GM04504 (cell line): ENCODE measurements at regions not wholly inside any gene's neighbourhood (a gene's known extent, or its start where the extent isn't known, plus 50 kb on each side); places are given as distances from the start of the nearest gene placed in this dataset.

Source experiments
- DNase-seq: peaks from one replicate; pipeline ENCODE4 v3.0.0-alpha.2; 2012; ENCODE audit warnings: low read depth

DNA sequence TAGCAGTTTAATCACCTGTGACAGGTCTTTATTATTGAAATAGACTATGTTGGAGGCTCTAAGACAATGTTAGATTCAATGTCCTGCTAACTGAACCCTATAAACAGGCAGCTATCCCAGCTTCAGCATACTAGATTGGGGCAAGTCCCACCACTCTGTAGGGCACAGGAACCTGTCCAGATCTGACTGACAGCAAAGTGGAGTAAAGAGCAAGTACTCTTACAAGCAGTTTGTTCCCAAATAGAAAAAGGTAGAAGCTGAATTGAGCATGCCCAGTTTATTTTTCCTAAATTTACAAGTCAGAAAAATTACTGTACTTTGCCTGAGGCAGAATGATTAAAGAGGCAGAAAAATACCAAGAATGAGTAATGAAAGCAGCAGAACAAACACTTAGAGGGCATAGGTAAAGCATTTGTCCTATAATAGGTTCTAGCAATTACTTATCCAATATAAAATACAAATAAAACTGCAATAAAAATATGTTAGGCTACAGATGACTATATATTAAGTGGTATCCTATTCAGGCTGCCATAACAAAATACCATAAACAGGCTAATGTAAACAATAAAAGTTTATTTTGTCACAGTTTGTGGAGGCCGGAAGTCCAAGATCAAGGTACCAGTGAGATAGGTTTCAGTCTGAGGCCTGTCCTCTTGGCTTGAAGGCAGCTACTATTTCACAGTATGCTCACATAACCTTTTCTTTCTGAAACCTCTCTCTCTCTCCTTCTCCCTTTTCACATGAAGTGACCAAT is 868.2 kb downstream of the C12orf50 start:
- no peak for DNase-seq

GRCh38 chr12:87157791-87158190 is 871.4 kb downstream of the C12orf50 start:
- DNase-seq, result no peak

- DNase-seq, result no peak
These were observed 873.6 kb downstream of the C12orf50 start for GRCh38 chr12:87155621-87156020.

DNA sequence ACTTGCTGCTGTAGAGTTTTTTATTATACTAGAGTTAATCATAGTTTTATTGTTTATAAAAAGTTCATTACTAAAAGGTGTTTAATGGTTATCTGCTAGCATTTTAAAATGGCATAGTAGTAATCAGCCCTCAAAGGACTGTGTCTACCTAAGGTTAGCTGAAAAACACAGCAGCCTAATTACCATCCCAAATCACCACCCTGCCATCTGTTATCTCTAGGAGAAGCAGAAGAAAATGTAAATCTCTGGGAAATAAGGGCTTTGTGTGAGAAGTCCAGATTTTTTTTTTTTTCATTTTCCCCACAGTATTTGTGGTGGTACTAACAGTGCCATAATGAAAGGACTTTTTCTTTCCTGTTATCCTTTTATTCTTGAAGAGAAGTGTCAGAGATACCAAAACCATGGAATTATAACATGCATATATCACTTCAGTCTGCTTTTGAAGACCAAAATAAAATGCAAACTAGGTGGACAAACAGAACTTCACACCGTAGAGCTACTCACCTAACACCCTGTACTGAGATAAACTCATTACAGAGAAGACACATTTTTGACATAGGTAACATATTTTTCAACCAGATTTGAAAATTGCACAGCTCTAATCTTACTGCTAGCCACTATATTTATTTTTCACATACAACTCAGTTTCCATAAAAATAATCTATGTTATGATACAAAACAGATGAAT is 876.2 kb downstream of the C12orf50 start:
- DNase-seq, result no peak

DNA sequence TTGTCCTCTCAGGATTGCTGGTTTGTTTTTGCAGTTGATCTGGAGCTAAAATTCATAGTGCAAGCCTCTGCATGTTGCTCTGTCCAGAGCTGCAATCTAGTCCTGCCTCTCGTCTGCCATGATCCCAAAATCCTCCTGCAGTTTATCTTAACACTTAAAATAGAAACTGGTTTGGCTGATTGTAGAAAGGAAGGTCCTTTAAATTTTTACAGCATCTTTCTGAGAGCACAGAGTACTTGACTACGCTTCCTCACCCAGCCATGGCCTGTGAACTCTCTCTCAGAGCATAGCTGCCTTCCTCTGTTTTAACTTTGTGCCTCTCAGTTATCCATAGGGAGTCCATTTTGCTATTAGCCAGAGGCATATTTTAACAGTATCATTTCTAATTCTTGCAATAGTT is 877.1 kb downstream of the C12orf50 start:
- no peak for DNase-seq

DNA sequence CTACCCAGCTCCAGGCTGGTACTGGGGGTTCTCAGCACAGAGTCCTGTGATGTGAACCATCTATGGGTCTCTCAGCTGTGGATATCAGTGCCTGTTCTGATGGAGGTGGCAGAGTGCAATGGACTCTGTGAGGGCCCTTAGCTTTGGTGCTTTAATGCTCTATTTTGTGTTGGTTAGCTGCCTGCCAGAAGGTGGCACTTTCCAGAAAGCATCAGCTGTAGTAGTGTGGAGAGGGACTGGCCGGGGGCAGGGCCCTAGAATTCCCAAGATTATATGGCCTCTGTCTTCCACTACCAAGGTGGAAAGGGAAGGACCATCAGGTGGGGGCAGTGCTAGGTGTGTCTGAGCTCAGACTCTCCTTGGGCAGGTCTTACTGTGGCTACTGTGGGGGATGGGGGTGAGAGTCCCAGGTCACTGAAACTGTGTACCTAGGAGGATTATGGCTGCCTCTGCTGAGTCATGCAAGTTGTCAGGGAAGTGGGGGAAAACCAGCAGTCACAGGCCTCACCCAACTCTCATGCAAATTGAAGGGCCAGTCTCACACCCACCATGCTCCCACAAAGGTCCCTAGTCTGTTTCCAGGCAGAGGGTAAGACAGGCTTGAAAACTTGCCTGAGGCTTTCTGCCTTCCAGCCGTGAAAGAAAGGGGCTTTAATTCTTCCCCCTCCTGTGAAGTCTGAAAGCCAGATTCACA is 878.1 kb downstream of the C12orf50 start:
- no peak for DNase-seq

- no peak for DNase-seq
These were observed 886.2 kb upstream of the MGAT4C start for GRCh38 chr12:87142342-87142741.

GRCh38 chr12:87141091-87141490 is 884.9 kb upstream of the MGAT4C start:
- DNase-seq, result no peak

- no peak for DNase-seq
These were observed 884.1 kb upstream of the MGAT4C start for GRCh38 chr12:87140262-87140661.

DNA sequence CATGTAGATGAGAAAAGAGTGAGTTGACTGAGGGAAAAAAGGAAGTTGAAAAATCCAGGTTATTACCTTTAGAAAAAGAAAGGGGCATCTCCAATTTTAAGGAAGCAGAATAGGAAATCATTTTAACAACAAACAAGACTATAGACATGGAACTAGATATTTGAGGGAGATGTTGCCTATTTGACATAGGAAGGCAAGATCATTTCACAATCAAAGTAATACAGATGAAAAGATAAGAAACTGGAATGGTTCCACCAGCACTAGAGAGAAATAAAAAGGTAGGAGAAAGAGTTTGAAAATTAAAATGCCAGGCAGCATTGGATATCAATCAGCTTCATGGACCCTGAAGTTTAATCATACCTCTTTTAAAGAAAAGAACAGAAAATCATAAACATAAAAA is 881.0 kb upstream of the MGAT4C start:
- no peak for DNase-seq

GRCh38 chr12:87136330-87136976 is 880.3 kb upstream of the MGAT4C start:
- DNase-seq, result no peak

DNA sequence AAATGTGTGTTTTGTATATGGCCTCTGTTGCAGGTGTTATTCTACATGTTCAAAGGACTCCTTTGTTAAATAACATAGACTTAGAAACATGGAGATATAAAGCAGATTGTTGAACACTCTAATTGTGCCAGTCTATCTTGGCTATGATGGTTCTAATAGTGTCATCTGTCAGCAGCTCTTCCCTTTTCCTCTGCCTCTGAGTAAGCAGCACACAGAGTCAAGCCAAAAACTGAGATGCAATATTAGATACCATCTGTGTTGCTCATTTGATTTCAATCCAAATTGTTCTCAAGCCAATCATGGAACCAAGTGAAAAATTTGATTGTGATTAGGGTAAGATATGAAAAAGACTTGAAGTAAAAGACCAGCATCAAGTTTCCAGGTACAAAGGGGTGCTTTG is 871.1 kb upstream of the MGAT4C start:
- no peak for DNase-seq

DNA sequence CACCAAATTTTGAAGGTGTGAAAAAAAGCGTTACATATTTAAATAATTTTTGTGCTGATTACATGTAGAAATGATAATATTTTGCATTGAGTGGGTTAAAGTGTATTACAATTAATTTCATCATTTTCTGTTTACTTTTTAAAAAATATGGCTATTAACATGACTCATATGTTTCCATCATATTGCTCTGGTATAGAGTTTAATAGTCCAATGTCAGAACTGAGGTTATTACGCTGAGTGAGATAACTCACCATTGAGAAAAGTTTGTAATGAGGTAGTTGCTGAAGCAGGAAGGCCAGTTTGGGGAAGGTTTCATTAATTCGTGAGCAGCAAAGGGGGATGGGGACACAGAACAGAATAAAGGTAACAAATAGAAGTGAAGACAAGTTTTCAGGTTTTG is 865.7 kb upstream of the MGAT4C start:
- no peak for DNase-seq

GRCh38 chr12:87120440-87120839 is 864.2 kb upstream of the MGAT4C start:
- DNase-seq, result no peak

DNA sequence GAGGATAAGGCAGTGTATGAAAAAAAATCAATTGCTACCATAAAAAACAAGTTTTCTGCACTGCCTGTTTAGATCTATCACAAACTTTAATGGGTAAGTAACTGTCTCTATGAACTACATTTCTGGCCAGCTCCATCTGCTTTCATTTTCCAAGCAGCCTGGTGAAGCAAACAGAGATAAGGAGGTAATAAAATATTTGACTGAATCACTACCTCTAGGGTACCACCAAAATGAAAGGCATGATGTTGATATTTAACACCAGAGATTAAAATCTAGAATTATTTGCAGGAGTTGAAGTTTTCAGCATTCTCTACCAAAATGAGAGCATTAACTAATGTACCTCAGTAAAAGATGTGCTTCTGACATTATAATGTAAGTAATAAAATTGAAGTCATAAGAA is 863.5 kb upstream of the MGAT4C start:
- DNase-seq, result no peak

DNA sequence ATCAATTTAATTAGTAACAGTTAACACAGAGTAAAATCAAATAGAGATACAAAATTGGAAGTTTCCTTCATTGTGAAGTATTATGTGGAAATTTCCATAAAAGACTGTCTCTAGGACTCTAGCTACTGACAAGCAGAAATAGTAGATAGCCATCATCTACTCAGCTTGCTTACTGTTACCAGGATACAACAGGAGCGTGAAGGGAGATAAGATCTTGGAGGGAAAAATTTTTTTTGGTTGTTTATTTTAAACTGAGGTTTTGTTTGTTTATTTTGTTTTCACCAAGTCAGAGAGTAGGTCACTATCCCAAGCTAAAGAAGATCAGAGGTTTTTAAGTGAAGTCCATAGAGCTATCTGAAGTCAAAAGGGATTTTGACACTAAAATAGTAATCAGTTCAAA is 861.3 kb upstream of the MGAT4C start:
- no peak for DNase-seq

GRCh38 chr12:87116780-87117179 is 860.6 kb upstream of the MGAT4C start:
- no peak for DNase-seq

GRCh38 chr12:87112571-87113345 is 856.6 kb upstream of the MGAT4C start:
- DNase-seq, result no peak

GRCh38 chr12:87107766-87108165 is 851.6 kb upstream of the MGAT4C start:
- no peak for DNase-seq

DNA sequence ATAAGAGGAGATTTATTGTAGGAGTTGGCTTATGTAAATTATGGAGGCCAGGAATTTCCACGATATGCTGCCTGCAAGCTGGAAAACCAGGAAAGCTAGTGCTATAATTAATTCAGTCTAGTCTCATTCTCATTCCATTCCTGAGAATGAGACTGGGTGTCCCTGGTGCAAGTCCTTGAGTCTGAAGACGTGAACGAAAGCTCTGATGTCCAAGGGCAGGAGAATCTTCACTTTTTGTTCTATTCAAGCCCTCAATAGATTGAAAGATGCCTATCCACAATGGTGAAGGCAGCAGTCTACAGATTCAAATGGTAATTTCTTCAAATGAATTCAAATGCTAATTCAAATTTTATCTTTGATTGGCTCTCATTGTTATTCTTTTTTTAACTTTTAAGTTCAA is 851.1 kb upstream of the MGAT4C start:
- DNase-seq, result no peak

- DNase-seq, result no peak
These were observed 839.9 kb upstream of the MGAT4C start for GRCh38 chr12:87096082-87096585.

DNA sequence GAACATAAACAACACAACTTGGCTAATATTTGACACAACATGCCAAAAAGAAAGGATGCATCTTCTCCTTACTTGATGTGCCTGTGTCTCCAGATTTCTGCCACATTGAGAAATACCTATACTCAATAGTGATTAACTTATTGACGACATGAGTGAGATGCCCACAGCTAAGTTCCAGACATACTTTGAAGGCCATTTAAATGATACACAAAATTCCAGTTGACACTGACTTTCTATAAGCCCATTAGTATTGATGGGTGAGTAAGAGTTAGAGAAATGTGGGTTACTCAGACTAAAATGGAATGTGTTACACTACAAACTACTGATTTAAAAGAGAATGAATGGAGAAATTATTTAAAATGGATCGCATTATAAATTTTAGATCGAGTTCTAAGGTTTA is 838.2 kb upstream of the MGAT4C start:
- DNase-seq, result no peak
